ENCODE measurements at regions not wholly inside any gene's neighbourhood (a gene's known extent, or its start where the extent isn't known, plus 50 kb on each side); places are given as distances from the start of the nearest gene placed in this dataset.

- TF ChIP-seq, protein P1, sequence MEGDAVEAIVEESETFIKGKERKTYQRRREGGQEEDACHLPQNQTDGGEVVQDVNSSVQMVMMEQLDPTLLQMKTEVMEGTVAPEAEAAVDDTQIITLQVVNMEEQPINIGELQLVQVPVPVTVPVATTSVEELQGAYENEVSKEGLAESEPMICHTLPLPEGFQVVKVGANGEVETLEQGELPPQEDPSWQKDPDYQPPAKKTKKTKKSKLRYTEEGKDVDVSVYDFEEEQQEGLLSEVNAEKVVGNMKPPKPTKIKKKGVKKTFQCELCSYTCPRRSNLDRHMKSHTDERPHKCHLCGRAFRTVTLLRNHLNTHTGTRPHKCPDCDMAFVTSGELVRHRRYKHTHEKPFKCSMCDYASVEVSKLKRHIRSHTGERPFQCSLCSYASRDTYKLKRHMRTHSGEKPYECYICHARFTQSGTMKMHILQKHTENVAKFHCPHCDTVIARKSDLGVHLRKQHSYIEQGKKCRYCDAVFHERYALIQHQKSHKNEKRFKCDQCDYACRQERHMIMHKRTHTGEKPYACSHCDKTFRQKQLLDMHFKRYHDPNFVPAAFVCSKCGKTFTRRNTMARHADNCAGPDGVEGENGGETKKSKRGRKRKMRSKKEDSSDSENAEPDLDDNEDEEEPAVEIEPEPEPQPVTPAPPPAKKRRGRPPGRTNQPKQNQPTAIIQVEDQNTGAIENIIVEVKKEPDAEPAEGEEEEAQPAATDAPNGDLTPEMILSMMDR (conservative IDR thresholded peaks at IDR 0.05; ENCODE audit: low read depth, low read length) = no peak
- TF ChIP-seq POLR2A (IDR thresholded peaks at IDR 0.05; ENCODE audit: low read depth, low read length) = no peak
- TF ChIP-seq MAFK (IDR thresholded peaks at IDR 0.05; ENCODE audit: low read depth, low read length) = no peak
- TF ChIP-seq CEBPB (IDR thresholded peaks at IDR 0.05; ENCODE audit: low read depth, low read length) = no peak
- no peak for TF ChIP-seq RAD21 (IDR thresholded peaks at IDR 0.05; ENCODE audit: low read length)
- no peak for TF ChIP-seq RFX5 (IDR thresholded peaks at IDR 0.05; ENCODE audit: low read depth, low read length)
- TF ChIP-seq, protein P2, sequence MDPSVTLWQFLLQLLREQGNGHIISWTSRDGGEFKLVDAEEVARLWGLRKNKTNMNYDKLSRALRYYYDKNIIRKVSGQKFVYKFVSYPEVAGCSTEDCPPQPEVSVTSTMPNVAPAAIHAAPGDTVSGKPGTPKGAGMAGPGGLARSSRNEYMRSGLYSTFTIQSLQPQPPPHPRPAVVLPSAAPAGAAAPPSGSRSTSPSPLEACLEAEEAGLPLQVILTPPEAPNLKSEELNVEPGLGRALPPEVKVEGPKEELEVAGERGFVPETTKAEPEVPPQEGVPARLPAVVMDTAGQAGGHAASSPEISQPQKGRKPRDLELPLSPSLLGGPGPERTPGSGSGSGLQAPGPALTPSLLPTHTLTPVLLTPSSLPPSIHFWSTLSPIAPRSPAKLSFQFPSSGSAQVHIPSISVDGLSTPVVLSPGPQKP (IDR thresholded peaks at IDR 0.05; ENCODE audit: borderline replicate concordance, low read depth, low read length) = no peak
These were observed 81.6 kb upstream of the TTC34 start for GRCh38 chr1:2882966-2883696.

Measured in IMR-90 (cell line).